HG03095 (cell line): ENCODE measurements at regions not wholly inside any gene's neighbourhood (a gene's known extent, or its start where the extent isn't known, plus 50 kb on each side); places are given as distances from the start of the nearest gene placed in this dataset.
"Not testable (repeated sequence)": the region's sequence is repeated elsewhere in the genome, so short reads cannot be mapped to it uniquely, and the experiment has no call there.

Experiments
- ATAC-seq: cut with Tn5 transposase; IDR thresholded peaks from one replicate; pipeline ENCODE4 v1.9.1; 2021; ENCODE audit warnings: moderate library complexity; ENCODE audit not compliant: unreplicated experiment

DNA sequence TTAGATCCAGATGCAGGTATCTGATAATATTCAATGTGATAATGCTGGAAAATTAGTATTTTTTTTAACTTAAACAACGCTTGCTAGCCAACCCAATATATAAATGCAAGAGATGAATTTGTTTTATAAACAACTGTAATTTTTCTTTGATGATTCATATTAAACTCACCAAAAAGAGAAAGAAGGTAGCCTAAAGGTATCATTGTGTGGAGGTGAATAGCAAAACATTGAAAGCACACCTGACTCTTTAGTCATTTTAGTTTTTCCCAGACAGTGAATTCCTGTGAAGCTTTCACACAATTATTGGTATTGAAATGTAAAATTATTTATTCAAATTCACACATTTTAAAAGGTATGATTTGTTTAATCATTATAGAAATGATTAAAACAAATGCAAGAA is 424.0 kb downstream of the NR4A2 start:
- ATAC-seq = no peak

- ATAC-seq = no peak
Observed at GRCh38 chr2:155907211-155907610, 425.3 kb downstream of the NR4A2 start.

DNA sequence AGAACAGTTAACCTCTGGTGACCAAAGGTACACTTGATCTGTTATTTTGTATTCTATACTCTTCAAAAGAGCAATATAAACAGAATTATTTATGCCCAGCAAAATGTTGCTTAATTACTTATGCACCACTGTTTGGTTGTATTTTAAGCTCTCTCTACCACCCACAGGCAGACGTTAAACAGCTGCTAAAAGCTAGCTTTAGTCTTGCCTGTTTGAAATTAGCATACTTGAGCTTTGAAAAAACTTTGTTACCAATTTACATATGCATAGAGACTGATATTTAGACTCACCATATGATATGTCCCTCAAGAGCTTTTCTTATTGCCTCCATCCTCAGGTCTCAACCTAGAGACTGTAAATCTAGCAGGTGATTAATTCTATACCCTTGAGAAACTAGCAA is 426.9 kb downstream of the NR4A2 start:
- ATAC-seq = no peak

DNA sequence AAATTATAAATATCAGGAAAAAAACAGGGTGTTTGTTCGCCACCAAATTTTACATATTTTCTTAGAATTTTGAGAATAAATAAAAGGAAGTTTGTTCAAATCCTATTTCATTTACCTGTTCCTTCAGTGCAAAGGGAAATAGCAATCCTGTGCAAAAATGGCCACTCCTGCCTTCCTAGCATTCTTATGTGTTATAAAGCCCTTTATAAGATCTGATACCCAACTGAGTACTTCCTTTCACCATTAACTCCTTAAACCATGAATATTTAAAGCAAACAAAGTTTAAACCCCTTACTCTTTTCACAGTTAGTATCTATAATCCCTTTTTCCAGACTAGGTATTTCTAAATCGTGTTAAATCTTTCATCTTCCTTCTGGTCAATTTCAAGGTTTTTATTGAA is 427.8 kb downstream of the NR4A2 start:
- ATAC-seq = no peak

GRCh38 chr2:155902635-155903034 is 429.9 kb downstream of the NR4A2 start:
- no peak for ATAC-seq

GRCh38 chr2:155895016-155895415 is 437.5 kb downstream of the NR4A2 start:
- ATAC-seq = no peak

DNA sequence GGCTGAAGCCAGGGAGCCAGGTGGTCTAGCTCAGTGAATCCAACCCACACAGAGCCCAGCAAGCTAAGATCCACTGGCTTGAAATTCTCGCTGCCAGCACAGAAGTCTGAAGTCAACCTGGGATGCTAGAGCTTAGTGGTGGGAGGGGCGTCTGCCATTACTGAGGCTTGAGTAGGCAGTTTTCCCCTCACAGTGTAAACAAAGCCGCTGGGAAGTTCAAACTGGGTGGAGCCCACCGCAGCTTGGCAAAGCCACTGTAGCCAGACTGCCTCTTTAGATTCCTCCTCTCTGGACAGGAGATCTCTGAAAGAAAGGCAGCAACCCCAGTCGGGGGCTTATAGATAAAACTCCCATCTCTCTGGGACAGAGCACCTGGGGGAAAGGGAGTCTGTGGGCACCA is 452.1 kb downstream of the NR4A2 start:
- not testable (repeated sequence) for ATAC-seq

DNA sequence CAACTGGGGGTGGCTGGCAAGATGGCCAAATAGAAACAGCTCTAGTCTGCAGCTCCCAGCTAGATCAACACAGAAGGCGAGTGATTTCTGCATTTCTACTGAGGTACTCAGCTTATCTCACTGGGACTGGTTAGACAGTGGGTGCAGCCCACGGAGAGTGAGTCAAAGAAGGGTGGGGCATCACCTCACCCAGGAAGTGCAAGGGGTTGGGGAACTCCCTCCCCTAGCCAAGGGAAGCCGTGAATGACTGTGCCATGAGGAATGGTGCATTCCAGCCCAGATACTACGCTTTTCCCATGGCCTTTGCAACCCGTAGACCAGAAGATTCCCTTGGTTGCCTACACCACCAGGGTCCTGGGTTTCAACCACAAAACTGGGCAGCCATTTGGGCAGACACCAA is 452.6 kb downstream of the NR4A2 start:
- not testable (repeated sequence) for ATAC-seq

DNA sequence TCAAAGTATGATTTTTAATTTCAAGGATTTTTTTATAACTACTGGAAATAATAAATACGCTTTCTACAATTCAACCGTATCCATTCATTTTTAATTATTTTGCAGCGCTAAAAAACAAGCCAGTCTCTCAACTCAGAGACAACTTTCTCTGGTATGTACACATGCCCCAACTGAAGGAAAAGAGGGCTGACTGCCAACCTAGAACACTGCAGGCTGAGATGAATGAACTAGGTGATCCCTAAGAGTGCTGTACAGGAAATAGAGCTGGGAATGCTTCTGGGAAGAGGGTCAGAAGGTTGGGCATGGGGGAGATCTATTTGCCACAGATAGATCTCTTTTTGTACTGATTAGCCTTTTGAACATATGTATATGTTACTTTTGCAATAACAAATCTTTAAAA is 460.1 kb downstream of the NR4A2 start:
- no peak for ATAC-seq

DNA sequence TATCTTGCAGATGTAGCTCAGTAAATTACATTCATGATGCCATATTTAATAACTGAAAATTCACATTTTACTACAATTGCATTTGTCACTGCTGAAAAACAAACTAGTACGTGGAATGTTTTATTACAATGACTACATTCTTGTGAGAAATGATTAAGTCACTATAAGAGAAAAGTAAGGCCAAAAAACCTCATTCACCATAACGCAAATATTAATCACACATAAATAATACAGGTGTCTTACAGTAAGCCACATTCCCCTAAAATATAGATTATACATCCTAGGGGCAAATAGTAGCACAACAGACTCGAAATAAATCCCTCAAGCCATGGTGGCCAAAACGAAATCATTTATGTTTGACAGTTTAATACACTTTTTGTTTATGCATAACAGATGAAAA is 460.6 kb downstream of the NR4A2 start:
- ATAC-seq = no peak

DNA sequence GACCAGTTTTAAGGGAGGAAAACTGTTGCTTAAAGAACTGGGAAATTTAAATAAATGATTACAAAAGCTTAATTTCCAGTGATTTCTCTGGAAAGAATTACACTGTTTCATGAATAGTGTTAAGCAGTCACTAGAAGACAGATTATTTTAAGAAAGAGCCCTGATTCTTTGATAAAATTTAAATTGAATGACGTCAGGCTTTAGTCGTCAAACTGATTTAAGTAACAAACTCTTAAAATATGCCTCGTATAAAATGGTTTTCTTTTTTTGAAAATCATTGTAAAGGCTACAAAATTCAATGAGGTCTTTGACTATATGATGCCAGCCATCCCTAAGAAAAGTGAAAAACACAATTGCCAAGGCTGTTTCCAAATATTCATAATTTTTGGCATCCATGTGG is 465.0 kb downstream of the NR4A2 start:
- no peak for ATAC-seq

- ATAC-seq = no peak
Observed at GRCh38 chr2:155866477-155866876, 466.0 kb downstream of the NR4A2 start.

DNA sequence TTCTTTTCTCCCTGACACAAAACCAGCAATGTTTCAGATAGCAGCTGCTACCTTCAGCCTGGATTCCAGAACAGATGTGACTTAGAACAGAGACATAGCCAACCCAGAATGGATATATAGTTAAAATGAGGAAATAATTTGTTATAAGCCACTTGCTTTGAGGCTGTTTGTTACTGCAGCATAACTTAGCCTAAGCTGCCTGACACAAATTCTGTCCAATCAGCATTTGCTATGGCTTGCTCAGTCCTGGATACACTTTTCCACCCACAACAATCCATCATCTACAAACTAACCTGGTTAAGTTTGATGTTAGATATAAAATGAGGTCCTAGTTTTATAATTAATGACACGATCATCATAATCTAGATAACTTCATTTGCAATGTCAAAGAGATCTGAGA is 480.4 kb downstream of the NR4A2 start:
- no peak for ATAC-seq

DNA sequence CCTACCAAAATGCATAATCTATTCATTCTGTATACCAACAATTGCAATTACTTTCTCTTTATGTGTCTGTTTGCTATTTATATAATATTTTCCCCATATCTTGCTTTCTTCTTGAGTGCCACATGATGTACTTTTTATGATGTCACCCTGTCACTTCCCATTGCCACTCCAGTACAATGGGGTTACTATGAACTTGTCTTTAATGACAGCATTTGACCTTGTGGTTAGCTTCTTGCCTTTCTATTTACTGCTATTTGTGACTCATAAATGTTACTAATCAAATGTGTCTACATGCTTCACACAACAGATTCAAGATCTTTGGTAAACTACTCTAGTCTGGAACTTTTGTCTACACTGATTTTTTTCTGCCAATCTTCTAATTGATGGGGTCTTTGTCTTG is 486.3 kb downstream of the NR4A2 start:
- no peak for ATAC-seq

DNA sequence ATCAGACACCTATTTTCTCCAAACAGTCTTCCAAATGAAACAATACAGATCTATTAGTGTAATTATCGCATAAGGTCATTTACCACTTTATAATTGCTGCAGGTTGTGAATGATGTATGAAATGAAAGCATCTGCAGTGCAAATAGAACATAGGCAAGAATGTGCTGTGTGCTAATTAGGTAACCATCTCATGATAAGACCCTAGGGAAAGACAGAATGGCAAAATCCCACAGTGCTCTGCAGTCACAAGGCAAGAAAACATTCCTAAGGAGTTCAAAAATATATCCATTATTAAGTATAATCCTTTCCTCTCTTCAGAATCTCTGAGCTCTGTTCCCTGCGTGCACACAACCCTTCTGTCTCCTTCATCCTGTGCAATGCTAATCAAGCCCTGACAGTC is 488.1 kb downstream of the NR4A2 start:
- no peak for ATAC-seq

DNA sequence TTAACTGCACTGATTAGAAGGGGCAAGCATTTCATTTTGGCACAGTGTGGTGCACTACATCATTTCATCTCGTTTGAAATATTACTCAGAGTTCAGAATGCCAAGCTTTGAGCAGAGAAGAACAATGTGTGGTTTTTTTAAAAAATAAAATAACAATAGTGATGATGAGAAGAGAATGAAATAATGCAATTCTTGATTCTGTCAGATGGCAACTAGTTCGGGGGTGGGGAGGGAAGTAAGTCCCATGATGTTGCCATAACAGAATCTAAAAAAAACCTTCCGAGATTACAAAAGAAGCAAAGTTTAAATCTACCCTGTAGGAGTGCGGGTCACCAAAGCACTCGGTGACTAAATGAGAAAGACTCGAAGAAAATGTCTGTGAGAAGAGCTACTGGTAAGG is 490.4 kb downstream of the NR4A2 start:
- ATAC-seq = no peak

DNA sequence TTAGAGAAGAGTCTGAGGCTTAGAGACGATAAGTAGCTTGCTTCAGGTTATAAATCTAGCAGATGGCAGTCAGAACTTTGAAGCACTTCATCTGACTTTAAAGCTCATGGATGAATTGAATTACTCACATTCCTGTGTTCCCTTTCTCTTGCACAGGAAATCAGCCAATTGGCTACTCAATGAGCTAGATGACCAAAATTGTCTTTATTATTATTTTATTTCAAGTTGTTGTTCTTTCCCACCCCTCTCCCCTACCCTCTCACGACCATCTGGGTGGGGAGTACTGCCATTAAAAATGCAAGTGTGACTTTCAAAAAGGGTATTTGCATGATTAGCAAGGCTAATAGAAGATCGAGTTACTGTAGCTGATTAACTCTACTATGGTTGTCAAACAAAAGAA is 491.1 kb downstream of the NR4A2 start:
- ATAC-seq = no peak

GRCh38 chr2:155840661-155841060 is 491.9 kb downstream of the NR4A2 start:
- ATAC-seq = no peak

GRCh38 chr2:155839991-155840390 is 492.5 kb downstream of the NR4A2 start:
- ATAC-seq = no peak

GRCh38 chr2:155839436-155839835 is 493.1 kb downstream of the NR4A2 start:
- no peak for ATAC-seq

DNA sequence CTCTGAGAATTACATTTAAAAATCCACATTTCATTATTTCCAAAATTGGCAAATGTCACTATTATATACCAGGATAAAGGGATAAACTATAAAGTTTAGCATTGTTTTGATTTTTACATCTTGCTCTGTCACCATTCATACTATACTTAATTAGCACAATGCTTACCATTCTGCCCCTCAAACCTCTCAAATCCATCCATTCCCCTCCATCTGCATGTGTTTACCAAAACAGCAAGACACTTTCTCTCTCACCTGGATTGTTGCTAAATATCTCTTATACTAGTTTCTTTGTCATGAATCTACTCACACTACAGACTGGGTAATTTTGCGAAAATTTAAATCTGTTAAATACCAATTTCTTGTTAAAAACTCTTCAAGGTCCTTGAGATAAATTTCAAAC is 496.1 kb downstream of the NR4A2 start:
- ATAC-seq = no peak

DNA sequence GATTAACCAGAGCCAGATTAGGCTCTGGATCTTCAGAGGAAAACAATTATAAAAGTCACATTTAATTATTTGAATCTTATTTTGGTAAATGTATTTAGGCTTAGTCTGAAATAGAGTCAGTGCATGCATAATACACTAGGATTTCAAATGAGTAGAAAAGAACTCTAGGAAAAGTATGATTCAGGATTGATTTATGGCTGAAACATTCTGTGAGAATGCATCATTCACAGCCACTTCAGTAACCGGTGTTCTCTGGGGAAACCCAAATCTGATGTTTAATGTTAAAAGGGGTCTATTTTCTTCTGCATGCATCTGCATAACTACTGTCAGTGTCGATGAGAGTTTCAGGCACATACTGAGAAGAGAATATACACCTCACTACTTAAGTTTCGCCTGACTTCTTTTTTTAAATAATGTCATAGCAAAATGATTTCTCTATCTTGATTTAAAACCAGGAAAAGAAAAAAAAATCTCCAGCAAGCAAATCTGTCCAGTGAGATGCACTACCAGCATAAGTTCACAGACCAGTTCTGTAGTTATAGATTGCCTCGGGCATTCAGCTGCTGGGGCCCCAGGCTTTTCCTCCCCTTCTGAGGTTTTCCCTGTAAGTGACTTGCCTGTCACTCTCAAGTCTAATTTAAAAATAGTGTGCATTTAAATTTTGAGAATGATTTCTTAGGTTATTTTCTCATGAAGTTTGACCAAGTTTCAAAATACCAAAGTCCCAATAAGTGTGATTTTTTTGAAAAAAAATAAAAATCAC is 501.5 kb downstream of the NR4A2 start:
- ATAC-seq = no peak

- no peak for ATAC-seq
Observed at GRCh38 chr2:155830351-155830750, 502.2 kb downstream of the NR4A2 start.
